Stimulated activated CD4-positive, alpha-beta T cell treated with anti-CD3 and anti-CD28 coated beads, Interleukin-4, amount 100 ng/mL, for 1 hour (primary cell): ENCODE measurements at regions not wholly inside any gene's neighbourhood (a gene's known extent, or its start where the extent isn't known, plus 50 kb on each side); places are given as distances from the start of the nearest gene placed in this dataset.

Experiments used
- DNase-seq: peaks from one replicate; pipeline ENCODE4 v3.0.0-alpha.2; 2020

DNA sequence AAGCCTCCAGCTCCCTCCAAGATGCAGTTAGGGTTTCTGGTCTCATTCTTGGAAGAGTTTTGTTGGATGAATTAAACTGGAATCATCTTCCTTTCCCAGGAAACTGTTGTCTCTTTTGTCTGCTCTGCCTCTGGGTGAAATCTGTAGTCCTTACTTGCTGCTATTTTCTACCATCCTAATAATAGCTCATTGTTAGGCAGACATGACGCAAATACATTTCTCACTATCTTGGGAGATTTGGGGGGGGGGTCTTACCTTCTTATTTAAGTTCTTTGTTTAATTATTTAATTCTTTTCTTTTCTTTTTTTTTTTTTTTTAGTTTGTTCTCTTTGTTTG, 85.4 kb upstream of the DUSP10 start:
- DNase-seq = no peak

DNA sequence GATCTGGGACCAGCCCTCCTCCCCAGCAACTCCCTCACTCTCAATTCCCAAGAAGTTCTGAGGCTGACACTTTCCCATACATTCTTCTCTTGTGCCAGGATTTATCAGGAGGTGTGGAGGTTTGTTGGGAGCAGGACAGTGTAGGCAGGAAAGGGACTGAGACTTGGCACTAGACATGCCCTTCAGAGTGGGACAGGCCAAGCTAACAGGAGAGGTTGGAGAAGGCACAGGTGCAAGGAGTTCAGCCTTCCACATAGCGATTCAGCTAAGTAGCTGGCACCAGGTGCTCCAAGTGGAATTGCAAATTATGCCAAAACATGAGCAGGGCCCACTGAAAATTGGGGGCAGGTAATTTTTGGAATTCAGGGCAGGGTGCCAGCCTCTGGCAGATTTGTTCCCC, 83.0 kb upstream of the DUSP10 start:
- DNase-seq = no peak

DNA sequence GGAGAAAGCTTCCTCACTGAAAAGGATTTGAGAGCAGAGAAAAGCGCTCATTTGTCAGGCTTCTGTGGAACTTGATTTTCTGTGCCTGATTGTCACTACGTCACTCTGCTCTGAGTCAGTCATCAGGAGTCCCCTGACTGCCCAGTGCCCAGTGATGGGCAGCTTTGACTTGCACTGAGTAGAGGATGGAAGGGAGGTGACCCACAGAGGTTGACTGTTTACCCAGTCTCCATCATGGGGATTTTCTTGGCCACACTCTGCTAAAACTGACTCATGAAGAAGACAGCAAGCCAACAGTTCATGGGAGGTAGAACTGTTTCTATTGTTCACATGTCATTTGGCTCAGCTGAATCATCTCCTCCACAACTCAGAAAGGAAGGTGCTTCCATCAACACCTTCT, 82.1 kb upstream of the DUSP10 start:
- no peak for DNase-seq

DNA sequence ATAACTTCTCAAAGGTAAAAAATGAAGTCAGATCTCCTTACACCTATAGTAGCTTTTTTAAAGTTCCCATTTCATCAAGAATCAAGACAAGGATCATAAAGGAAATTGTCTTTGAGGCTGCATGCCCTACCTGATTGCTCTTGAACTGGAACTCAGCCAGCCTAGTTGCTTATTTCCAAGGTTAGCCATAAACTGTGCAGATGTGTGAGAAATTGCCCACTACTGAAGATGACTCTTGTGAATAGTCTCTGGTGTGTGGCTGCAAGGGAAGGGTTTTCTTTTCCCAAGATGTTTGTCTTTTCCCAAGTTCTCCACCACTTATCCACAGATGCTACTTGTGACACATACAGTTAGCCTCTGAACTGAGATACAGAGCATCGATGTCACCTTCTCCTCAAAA, 81.7 kb upstream of the DUSP10 start:
- no peak for DNase-seq

DNA sequence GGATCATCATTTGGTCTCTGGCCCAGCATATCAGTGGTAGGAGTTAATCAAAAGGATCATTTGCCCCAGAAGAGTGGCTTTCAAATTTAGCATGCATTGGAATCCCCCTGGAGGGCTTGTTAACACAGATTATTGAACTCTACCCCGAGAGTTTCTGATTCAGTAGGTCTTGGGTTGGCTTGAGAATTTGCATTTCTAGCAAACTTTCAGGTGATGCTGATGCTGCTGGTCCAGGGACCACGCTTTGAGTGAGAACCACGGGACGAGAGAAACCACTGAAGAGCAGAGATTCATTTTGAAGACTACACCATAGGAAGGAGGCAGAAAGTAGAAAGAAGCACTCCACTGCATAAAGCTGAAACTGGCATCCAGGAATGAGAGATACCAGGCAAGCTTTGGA, 81.3 kb upstream of the DUSP10 start:
- no peak for DNase-seq

DNA sequence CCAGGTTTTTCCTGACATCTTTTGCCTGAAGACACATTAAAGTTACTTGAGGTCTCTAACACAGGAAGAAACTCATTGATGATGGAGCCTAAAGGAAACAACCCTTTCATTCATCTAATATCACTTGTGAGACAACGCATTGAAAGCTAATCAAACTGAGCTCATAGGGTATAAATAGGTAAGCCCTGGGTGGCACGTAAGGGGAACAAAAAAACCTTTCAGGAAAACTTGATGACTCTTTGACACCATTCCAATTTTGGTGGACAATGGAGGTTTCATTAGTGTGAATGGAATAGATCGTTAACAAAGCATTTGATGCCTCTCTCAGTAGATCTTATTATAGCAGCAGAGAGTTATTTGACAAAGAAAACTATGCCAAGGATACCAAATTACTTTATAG, 80.7 kb upstream of the DUSP10 start:
- DNase-seq = no peak

DNA sequence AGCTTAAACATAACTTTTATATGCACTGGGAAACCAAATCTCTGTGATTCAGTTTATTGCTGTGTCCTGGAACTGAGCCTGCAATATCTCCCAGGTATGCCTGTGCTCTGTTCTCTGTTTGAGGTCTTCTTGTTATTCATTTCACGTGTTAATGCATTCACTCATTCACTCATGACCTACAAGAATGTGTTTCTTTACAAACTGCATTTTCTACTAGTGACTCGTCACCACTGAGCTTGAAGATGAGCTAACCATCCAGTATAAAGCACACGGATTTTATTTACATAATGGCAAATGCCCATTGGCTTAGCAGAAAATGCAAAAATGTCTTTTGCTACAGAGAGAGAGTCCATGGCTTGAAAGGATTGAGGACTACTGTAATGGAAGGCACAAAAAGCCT, 75.0 kb upstream of the DUSP10 start:
- DNase-seq = no peak

DNA sequence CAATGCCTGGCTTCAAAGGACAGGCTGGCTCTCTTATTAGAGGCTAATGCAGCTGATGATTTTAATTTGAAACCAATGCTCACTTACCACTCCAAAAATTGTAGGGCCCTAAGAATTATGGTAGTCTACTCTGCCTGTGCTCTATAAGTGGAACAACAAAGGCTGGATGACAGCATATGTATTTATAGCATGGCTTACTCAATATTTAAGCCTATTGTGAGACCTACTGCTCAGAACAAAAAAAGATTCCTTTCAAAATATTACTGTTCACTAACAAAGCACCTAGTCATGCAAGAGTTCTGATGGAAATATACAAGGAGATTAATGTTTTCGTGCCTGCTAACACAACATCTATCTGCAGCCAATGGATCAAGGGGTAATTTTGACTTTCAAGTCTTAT, 73.8 kb upstream of the DUSP10 start:
- DNase-seq = no peak

DNA sequence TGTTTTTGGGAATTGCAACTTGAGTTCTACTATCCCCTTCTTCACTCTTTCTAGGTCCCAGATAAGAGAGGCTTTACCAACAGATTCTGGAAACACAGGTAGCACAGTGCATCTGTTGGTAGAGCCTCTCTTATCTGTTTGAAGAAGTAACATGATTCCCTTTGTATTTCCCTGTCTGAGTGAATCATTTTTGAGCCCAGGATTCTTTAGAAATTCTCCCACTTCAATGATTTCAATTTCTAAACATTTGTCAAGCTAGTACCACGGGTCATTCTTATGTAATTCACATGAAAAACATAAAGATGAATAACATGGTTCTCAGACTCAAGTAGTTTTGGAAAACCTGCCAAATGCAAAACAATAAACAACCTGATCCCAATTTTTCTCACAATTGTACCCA, 72.0 kb upstream of the DUSP10 start:
- DNase-seq = no peak

DNA sequence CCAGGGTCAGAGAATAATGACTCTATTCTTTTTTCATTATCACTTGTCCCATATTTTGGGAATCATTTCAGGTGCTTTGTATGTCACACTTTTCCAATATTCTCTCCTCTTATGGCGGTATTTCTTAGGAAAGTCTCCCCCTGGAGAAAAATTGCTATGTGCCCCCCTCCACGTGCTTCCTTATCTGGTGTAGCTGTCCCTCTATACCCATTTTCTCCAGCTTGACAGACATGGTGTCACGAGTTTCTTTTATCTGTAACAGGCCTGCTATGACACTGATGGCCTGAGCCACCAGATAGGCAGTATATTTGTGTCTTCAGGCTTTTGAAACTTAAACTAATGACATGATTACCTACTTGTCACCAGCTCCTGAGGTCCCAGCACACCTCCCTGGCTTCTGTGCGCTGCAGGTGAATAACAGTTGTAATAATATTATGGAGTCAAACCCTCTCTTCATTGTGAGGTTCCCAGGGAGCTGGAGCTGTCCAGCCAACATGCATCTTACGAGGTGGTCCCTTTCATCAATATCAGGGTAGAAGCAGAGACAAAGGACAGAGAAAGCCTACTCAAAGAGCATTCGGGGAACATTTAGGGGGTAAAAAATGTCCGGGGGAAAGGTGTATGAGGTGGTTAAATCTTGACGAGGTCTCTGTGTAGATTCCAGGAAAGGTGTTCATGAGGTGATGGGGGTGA, 71.2 kb upstream of the DUSP10 start:
- no peak for DNase-seq

DNA sequence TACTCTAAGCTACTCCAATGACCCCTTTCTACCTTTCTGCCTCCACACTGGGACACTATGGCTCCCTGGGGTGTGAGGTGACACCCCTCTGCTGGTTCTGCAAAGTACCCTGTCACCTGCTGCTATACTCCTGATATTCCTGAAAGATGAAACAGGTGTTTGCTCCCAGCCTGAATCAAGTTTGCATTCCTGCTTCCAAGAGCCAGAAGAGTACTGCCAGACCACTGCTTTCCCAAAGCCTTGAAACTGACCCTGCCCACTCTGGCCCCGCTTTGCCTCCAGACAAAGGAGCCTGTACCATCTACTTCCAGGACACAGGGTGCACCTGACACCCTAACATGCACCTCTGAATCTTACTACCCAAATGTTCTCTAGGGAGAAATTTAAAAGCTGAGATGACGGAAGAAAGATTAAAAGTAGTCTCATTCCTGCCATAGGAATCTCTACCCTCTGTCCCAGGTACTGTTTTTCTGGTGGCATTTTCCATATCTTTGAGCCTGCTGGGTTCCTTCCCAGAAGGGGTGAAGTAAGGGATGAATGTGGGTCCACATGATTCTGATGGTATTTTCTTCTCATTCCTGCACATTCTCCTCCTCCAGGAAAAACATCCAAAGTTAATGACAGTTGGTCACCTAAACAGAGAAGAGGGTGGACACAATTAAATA, 70.3 kb upstream of the DUSP10 start:
- no peak for DNase-seq

DNA sequence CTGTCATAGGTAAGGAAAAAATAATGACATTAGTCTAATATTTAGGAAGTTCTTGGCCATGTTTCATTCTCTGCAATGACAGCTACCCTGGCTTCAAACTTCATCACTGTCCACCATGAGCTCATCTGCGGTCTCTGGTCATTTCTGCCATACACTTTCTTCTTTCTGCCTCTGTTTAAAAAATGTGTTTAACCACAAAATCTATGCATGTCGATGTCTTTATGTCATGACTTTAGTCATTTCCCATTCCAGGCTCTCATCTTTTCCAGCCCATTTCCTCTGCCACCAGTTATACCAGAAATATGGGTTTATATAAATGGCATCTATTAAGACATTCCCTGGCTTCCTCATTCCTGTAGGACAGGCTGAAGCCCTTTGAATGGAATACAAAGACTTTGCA, 68.5 kb upstream of the DUSP10 start:
- no peak for DNase-seq

DNA sequence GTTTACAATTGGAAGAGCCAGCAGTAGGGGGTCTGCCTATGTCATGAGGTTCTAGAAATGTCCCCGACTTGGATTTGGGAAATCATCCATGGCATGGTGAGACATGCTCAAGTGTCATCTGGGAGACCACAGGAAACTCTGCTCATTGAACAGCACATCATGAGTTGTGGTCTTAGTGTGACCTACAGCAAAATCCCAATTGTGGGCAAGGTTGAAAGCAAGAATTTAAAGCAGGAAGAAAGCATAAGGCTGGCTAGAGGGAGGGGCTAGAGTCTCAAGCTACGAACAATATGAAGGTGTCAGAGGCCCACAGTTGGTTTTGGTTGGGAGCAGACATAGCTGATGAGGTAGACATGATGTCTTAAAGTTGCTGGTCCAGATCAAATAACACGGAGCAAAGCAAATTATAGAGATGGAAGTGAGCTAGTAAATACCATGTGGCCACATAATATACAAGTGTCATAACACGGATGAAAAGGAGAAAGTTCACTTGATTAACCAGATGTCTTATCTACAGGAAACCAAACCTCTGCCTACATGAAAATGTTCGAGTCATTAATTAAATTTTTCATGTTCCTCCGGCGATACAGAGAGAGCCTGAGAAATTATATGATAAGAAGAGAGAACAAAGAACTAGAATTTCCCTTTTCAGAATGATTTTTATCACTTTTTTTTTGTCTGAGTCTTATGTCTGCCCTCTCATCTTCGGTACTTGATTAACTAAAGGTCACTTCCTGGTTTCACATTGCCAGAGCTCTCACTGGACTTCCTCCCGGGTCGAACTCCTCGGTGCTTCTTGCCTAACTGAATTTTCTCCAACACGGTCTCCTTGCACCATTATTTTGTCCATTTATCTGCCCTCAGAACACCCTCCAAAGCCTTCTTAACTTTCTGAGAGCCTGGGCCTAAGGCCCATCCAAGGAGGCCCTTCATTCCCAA, 67.5 kb upstream of the DUSP10 start:
- no peak for DNase-seq

DNA sequence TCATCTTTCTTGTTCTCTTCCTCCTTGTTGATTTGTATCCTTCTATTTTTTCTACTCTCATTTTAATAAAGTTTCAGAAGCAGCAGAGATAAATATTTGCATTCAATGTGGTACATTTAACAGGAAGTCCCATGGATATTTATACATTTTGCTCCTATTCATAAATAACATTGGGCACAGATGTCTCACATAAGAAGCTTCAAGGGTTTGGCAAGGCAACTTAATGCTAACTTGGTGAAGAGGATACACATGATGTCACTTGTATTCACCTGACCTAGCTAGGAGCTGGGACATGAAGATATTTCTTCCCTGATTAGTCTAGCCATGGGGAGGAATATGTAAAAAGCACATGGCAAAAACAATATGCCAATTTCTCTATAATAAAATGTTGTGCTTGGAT, 65.1 kb upstream of the DUSP10 start:
- DNase-seq = no peak

DNA sequence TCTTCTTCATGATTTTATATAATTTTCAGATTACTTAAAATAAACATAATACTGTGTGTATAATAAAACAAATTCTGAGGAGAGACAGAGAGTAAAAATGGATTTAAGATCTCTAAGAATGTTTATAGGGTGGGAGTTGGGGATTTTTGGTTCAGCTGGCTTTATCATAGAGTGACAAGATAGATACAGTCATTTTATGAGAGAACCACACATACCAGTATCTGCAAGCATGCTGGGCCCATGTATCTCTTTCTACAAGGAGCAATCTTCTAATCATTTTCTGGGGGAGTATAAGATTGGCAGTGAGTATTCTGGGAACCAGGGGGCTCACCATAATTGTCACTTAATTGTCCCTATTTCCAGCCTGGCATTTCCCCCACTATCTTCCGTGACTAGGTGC, 64.3 kb upstream of the DUSP10 start:
- DNase-seq = no peak

DNA sequence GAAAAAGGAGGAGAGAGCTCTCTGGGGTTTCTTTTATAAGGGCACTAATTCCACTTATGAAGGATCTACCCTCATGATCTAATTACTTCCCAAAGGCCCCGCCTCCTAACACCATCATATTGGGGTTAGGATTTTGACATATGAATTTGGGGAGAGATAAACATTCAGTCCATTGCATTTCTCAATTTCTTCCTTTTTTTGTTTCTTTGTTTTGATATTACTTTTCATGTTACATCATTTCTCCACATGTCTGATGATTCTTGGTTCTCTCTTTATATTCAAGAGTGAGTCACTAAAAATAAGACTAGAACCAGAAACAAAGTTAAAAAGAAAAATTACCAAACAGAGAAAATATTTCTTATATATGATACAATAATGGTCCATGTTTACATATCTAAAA, 63.2 kb upstream of the DUSP10 start:
- no peak for DNase-seq

DNA sequence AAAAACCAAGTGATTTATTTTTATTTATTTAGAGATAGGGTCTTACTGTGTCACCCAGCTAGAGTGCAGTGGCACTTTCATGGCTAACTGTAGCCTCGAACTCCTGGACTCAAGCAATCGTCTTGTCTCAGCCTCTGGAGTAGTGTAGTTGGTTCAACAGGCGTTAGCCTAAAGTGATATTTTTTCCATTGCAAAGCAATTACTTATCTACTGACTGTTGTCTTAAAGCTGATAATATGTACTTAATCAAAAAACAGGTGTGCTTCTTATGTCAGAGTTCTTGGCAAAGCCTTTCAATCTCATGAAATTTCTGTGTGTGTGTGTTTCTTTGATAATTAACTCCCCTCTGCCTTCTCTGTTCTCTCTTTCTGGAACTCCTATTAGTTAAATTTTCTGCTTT, 62.4 kb upstream of the DUSP10 start:
- no peak for DNase-seq

DNA sequence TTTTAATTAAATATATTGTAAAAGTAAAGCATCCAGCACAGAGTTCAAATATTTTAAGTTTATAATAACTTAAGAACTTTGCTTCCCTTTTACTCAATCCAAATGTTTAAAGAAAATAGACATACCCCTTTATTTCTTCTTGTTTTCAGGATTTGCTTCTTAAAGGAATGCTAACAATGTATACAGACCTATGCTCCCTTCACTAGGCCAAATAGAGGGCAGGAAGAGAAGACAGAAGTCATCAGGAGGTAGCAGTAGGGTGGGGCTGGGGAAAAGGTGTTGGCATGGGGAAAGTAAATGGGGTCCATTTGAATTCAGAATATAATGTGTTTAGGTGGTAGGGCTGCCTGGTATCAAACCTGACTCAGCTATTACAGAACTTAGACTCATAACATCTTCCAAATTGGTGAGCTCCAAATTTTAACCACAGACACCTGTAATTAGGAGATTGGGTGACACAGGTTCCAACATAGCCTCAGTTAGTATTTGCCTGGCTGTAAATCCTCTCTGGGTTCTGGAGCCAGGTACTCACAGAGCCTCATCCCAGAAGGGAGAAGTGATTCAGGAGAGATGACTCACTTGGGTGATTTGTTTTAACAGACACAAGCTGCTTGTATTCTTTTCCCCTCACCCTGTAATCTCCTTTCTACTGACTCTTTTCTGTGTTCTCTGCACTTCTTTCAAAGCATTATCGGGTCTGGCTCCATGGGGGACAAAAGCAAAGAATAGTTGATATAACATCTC, 60.1 kb upstream of the DUSP10 start:
- no peak for DNase-seq

DNA sequence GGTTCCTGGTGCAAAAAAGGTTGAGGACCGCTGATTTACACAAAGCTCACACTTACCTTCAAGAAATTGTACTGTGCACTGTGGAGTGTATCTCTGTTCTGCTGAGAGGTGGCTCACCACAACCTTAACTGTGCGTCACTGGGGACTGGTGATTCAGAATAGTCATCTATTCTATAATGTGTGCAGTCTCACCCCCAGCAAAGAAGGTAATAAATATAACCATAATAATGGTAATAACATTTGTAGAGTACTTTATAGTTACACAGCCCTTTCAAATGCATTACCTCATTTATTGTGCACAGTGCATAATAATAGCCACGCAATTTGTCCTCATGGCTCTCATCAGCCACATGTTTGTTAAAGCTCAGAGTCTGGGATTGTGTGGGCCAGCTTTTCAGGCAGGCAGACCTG, 59.4 kb upstream of the DUSP10 start:
- DNase-seq = no peak

DNA sequence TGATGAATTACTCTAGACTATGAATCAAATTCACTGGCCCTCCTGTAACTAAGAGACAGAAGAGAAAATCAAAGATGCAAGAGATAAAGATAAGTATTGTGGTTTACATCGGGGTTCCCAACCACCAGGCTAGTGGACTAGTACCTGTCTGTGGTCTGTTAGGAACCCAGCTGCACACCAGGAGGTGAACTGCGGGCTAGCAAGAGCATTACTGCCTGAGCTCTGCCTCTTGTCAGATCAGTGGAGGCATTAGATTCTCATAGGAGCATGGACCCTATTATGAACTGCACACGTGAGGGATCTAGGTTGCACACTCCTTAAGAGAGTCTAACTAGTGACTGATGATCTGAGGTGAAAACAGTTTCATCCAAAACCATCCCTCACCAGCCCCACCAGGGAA, 58.9 kb upstream of the DUSP10 start:
- DNase-seq = no peak

DNA sequence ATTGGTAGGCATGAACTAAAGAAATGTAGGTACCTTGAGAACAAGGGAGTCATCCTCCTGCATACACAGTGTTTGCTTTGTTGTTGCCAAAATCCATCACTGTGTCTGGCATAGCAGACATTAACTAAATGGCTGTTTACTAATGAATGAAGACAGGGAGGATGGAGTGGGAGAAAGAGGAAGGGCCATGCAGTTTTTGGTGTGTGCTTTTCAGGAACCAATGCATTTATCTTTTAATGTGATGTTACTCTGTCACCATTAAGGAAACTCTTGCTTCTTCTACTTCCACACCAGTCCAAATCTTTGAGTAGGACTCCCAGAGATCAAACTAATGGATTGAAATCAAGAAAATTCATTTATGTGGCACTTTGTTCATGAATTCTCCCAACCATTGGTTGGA, 55.6 kb upstream of the DUSP10 start:
- DNase-seq = no peak

DNA sequence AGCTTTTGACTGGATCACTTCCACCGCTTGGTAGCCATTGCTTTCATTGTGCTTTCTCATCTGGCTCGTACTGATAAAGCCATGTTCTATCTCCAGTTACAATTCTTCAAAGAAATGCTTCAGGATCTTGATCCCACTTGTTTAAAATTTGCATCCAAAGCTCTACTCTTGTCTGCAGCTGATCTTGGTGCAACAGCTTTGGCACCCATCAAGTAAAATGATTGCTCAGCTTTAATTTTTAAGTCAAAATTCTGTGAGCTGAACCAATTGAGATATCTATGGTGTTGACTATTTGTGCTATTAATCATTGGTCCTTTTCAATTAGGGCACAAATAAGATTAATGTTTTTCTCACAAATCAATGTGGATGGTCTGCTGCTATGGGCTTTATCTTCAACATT, 54.8 kb upstream of the DUSP10 start:
- DNase-seq = no peak

DNA sequence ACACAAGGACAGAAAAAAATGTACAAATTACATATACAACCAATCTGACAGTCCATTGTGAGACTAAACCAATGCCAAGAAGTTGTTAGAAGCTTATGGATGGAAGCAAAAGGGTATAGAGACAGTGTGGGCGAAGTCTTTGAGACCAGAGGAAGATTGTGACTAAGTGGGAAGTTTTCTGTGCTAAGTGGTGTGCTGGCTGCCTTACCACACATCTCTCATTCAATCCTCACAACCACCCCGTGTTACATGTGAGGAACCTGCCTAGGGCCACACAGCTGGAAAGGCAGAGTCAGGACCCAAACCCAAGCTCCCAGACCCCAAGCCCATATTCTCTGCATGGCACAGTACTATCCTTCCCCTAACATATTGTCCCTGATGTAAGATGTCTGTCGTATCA, 53.5 kb upstream of the DUSP10 start:
- no peak for DNase-seq

DNA sequence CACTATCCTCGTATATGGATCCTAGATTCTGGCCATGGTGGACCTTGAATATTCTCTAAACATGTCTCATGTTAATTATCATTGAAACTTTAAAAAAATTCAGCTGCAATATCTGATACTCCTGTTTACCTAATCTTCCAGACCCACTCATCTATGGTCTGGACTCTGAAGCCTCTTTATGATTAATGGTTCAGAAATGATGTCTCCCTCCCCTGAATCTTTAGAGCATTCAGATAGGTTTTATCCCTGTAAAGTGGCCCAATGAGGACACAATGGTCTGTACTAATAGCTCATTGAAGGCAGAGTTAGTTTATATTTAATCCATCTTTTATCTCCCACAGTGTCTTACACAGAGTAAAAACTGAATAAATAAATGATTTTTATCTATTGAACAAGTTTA, 53.0 kb upstream of the DUSP10 start:
- DNase-seq = no peak
